ENCODE measurements at regions not wholly inside any gene's neighbourhood (a gene's known extent, or its start where the extent isn't known, plus 50 kb on each side); places are given as distances from the start of the nearest gene placed in this dataset.
"Not testable (repeated sequence)": the region's sequence is repeated elsewhere in the genome, so short reads cannot be mapped to it uniquely, and the experiment has no call there.

DNA sequence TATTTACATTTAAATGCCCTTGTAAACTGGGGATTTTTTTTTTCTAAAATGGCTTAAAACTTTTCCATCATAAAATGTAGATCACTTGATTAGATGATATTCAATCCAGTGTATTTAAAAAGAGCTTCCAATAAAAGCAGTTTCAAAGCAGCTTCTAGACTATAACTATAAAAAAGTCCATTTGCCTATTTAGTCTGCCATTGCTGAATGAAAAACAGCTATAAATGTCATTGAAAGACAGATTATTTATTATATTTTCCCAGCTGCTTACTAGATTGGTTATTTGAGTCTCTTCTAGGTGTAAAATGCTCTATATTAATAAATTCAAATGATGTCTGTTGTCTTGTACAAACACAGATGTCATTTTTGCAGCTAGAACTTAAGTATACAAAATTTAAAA lies 414.8 kb downstream of the RMST start:
- no peaks in the 10 kb centered on the region for H3K9me3 Mint-ChIP-seq
- no peaks in the 10 kb centered on the region for H3K4me1 Mint-ChIP-seq
- H3K36me3 Mint-ChIP-seq (ENCODE audit: low read depth) = no peaks in the 10 kb centered on the region
- DNase-seq = no peak
- H3K27me3 Mint-ChIP-seq = no peaks in the 10 kb centered on the region
- H3K4me3 Mint-ChIP-seq = no peak overlapping the region
- intact Hi-C loops (cut with micrococcal nuclease) = no loop called here
- H3K27ac Mint-ChIP-seq = no peak overlapping the region

GRCh38 chr12:97886511-97887176 lies 424.0 kb downstream of the RMST start:
- H3K27ac Mint-ChIP-seq = no peak overlapping the region
- intact Hi-C loops (cut with micrococcal nuclease) = no loop called here
- H3K27me3 Mint-ChIP-seq = no peaks in the 10 kb centered on the region
- H3K9me3 Mint-ChIP-seq = no peaks in the 10 kb centered on the region
- no peaks in the 10 kb centered on the region for H3K36me3 Mint-ChIP-seq (ENCODE audit: low read depth)
- H3K4me1 Mint-ChIP-seq = no peaks in the 10 kb centered on the region
- no peak overlapping the region for H3K4me3 Mint-ChIP-seq
- no peak for DNase-seq

GRCh38 chr12:97897881-97898280 lies 435.3 kb downstream of the RMST start:
- intact Hi-C loops (cut with micrococcal nuclease); H3K27ac Mint-ChIP-seq; H3K27me3 Mint-ChIP-seq; H3K4me3 Mint-ChIP-seq; H3K36me3 Mint-ChIP-seq (ENCODE audit: low read depth); H3K4me1 Mint-ChIP-seq; DNase-seq; H3K9me3 Mint-ChIP-seq: not testable (repeated sequence)

DNA sequence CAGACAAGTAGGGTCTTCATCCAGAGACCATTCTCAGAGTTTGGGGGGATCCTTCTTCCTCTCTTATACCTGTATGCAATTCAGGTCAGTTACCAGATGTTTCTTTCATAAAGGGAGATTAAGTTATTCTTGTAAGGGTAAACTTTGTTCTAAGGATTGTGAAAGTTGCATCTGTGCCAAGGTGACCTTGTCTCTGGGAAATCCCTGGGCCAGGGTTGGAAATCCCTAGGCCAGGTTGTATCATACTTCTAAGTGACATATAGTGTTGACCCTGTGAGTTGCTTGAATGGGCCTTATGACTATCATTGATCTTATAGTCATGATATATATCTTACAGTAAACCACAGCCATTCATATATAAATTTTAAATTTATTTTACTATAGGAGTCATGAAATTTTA lies 436.9 kb downstream of the RMST start:
- H3K27me3 Mint-ChIP-seq = no peaks in the 10 kb centered on the region
- H3K9me3 Mint-ChIP-seq = peaks cover 8% of the 10 kb centered on the region
- no peak overlapping the region for H3K27ac Mint-ChIP-seq
- H3K4me1 Mint-ChIP-seq = no peaks in the 10 kb centered on the region
- no peak for DNase-seq
- H3K36me3 Mint-ChIP-seq (ENCODE audit: low read depth) = no peaks in the 10 kb centered on the region
- intact Hi-C loops (cut with micrococcal nuclease) = no loop called here
- H3K4me3 Mint-ChIP-seq = no peak overlapping the region

GRCh38 chr12:97899956-97900355 lies 437.4 kb downstream of the RMST start:
- DNase-seq = no peak
- no peak overlapping the region for H3K27ac Mint-ChIP-seq
- H3K27me3 Mint-ChIP-seq = no peaks in the 10 kb centered on the region
- peaks cover 6% of the 10 kb centered on the region for H3K9me3 Mint-ChIP-seq
- no peaks in the 10 kb centered on the region for H3K4me1 Mint-ChIP-seq
- intact Hi-C loops (cut with micrococcal nuclease) = no loop called here
- H3K36me3 Mint-ChIP-seq (ENCODE audit: low read depth) = no peaks in the 10 kb centered on the region
- no peak overlapping the region for H3K4me3 Mint-ChIP-seq

DNA sequence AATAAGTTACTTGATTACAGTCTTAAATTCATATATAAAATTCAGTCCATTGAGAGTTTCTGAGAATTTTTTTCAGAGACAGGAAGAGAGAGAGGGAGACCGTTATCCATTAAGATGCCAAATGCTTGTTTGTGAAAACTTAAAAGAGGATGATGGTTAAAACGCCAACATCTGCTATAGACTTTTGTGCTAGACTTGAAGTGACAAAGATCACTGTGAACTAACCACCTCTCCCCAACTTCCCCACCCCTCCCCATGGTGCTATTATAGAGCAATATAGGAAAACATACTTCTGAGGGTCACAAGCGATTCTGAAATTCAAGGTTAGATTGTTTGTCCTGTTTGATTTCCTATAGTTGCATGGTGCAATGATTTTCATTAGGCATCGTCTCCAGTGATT lies 440.8 kb downstream of the RMST start:
- Mint-ChIP-seq H3K4me3 (no peak overlapping the region), H3K27ac (no peak overlapping the region), H3K36me3 (ENCODE audit: low read depth) (no peaks in the 10 kb centered on the region), H3K27me3 (no peaks in the 10 kb centered on the region), H3K4me1 (no peaks in the 10 kb centered on the region), H3K9me3 (no peaks in the 10 kb centered on the region)
- DNase-seq = no peak
- intact Hi-C loops (cut with micrococcal nuclease) = no loop called here

- H3K9me3 Mint-ChIP-seq = no peaks in the 10 kb centered on the region
- intact Hi-C loops (cut with micrococcal nuclease) = no loop called here
- no peaks in the 10 kb centered on the region for H3K4me1 Mint-ChIP-seq
- no peaks in the 10 kb centered on the region for H3K27me3 Mint-ChIP-seq
- H3K4me3 Mint-ChIP-seq = no peak overlapping the region
- no peak overlapping the region for H3K27ac Mint-ChIP-seq
- H3K36me3 Mint-ChIP-seq (ENCODE audit: low read depth) = no peaks in the 10 kb centered on the region
- DNase-seq = no peak
Observed at GRCh38 chr12:97907504-97907903, 444.9 kb downstream of the RMST start.

GRCh38 chr12:97910559-97910958 lies 448.0 kb downstream of the RMST start:
- no peak for DNase-seq
- H3K36me3 Mint-ChIP-seq (ENCODE audit: low read depth) = no peaks in the 10 kb centered on the region
- H3K27me3 Mint-ChIP-seq = no peaks in the 10 kb centered on the region
- no peaks in the 10 kb centered on the region for H3K9me3 Mint-ChIP-seq
- no peak overlapping the region for H3K4me3 Mint-ChIP-seq
- no peak overlapping the region for H3K27ac Mint-ChIP-seq
- no peaks in the 10 kb centered on the region for H3K4me1 Mint-ChIP-seq
- intact Hi-C loops (cut with micrococcal nuclease) = no loop called here

GRCh38 chr12:97912943-97913342 lies 450.3 kb downstream of the RMST start:
- no peaks in the 10 kb centered on the region for H3K4me1 Mint-ChIP-seq
- H3K4me3 Mint-ChIP-seq = no peak overlapping the region
- no peaks in the 10 kb centered on the region for H3K36me3 Mint-ChIP-seq (ENCODE audit: low read depth)
- intact Hi-C loops (cut with micrococcal nuclease) = no loop called here
- H3K9me3 Mint-ChIP-seq = no peaks in the 10 kb centered on the region
- H3K27ac Mint-ChIP-seq = no peak overlapping the region
- no peaks in the 10 kb centered on the region for H3K27me3 Mint-ChIP-seq
- DNase-seq = no peak

DNA sequence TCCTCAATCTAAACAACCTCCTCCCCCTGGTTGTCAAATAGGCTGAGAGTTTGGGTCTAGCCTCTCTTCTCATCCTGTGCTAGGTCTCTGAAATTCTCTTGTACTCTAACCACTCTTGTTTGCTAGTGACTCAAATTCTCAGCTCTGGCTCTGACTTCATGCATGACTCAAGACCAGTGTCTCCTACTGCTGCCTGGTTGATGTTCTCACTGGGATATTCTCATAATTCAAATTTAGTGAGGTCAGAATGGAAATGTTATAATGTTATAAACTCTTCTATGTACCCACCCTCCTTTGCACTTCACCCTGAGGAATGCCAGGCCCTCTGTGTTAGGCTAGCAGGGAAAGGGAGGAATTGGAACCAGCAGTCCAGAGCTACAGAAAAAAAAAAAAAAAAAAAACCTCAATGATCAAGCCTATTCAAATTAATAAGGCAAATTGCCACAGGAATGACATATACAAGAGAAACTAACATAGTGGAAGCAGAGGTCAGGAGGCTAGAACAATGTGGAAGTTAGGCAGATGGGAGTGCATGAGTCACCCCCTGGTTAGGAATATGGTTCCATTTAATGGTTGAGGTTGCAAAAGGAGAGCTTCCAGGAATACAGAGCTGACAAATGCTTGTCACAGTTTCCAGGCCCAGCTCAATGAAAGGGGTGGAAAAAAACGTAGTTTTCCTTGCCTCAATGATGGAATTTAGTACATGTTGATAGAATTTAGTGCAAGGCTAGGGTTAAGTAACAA lies 459.5 kb downstream of the RMST start:
- no peaks in the 10 kb centered on the region for H3K27me3 Mint-ChIP-seq

GRCh38 chr12:97923546-97923945 lies 460.9 kb downstream of the RMST start:
- Mint-ChIP-seq H3K9me3 (no peaks in the 10 kb centered on the region), H3K36me3 (ENCODE audit: low read depth) (no peaks in the 10 kb centered on the region), H3K27me3 (no peaks in the 10 kb centered on the region), H3K4me1 (no peaks in the 10 kb centered on the region), H3K4me3 (no peak overlapping the region), H3K27ac (no peak overlapping the region)
- DNase-seq = no peak
- intact Hi-C loops (cut with micrococcal nuclease) = no loop called here

More for the DNA sequence above, 459.5 kb downstream of the RMST start:
- no peaks in the 10 kb centered on the region for H3K36me3 Mint-ChIP-seq (ENCODE audit: low read depth)
- H3K4me1 Mint-ChIP-seq = no peaks in the 10 kb centered on the region
- intact Hi-C loops (cut with micrococcal nuclease) = no loop called here
- H3K4me3 Mint-ChIP-seq = no peak overlapping the region
- DNase-seq = no peak
- H3K27ac Mint-ChIP-seq = no peak overlapping the region
- H3K9me3 Mint-ChIP-seq = no peaks in the 10 kb centered on the region

GRCh38 chr12:97924122-97924521 lies 461.5 kb downstream of the RMST start:
- intact Hi-C loops (cut with micrococcal nuclease) = no loop called here
- no peaks in the 10 kb centered on the region for H3K27me3 Mint-ChIP-seq
- H3K4me3 Mint-ChIP-seq = no peak overlapping the region
- no peaks in the 10 kb centered on the region for H3K9me3 Mint-ChIP-seq
- H3K36me3 Mint-ChIP-seq (ENCODE audit: low read depth) = no peaks in the 10 kb centered on the region
- H3K27ac Mint-ChIP-seq = no peak overlapping the region
- DNase-seq = no peak
- no peaks in the 10 kb centered on the region for H3K4me1 Mint-ChIP-seq

GRCh38 chr12:97927977-97928376 lies 465.4 kb downstream of the RMST start:
- Mint-ChIP-seq H3K27me3 (no peaks in the 10 kb centered on the region), H3K9me3 (no peaks in the 10 kb centered on the region), H3K4me3 (no peak overlapping the region), H3K27ac (no peak overlapping the region), H3K36me3 (ENCODE audit: low read depth) (no peaks in the 10 kb centered on the region), H3K4me1 (no peaks in the 10 kb centered on the region)
- intact Hi-C loops (cut with micrococcal nuclease) = no loop called here
- DNase-seq = no peak

DNA sequence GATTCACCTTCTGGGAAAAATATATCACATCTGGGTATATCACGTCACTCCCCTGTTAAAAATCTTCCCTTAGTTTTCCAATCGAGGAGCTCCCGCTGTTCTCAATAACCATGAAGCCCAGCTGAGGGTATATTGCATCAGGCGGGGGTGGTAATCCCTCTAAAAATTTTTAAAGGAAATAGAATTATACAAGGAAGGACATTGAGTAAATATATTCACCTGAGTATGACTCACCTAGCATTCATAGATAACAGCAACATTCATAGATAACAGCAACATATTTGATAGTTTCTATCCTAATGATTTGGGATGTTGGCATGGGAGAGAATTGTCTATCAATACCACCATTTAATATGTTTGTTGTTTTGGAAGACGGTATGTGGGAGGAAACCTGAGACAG lies 473.6 kb downstream of the RMST start:
- no peak for DNase-seq
- Mint-ChIP-seq H3K4me3 (no peak overlapping the region), H3K27ac (no peak overlapping the region), H3K4me1 (no peaks in the 10 kb centered on the region), H3K9me3 (no peaks in the 10 kb centered on the region), H3K27me3 (no peaks in the 10 kb centered on the region), H3K36me3 (ENCODE audit: low read depth) (no peaks in the 10 kb centered on the region)
- intact Hi-C loops (cut with micrococcal nuclease) = no loop called here

- intact Hi-C loops (cut with micrococcal nuclease) = no loop called here
- no peak overlapping the region for H3K27ac Mint-ChIP-seq
- no peak for DNase-seq
- H3K27me3 Mint-ChIP-seq = no peaks in the 10 kb centered on the region
- H3K4me1 Mint-ChIP-seq = no peaks in the 10 kb centered on the region
- H3K9me3 Mint-ChIP-seq = no peaks in the 10 kb centered on the region
- H3K36me3 Mint-ChIP-seq (ENCODE audit: low read depth) = no peaks in the 10 kb centered on the region
- no peak overlapping the region for H3K4me3 Mint-ChIP-seq
Observed at GRCh38 chr12:97938031-97938430, 475.4 kb downstream of the RMST start.

Measured in activated CD4-positive, alpha-beta T cell treated with anti-CD3 and anti-CD28 coated beads, Interleukin-2, amount 10 ng/mL, durations not matched to agents 24 days and 14 days (primary cell).